ENCODE measurements at regions not wholly inside any gene's neighbourhood (a gene's known extent, or its start where the extent isn't known, plus 50 kb on each side); places are given as distances from the start of the nearest gene placed in this dataset.

- Histone ChIP-seq H3F3A (ENCODE audit: insufficient read depth, low read length) (no peaks in the 10 kb centered on the region), H3K27ac (ENCODE audit: low read depth, low read length, poor library complexity, severe bottlenecking) (no peak overlapping the region), H3K36me3 (ENCODE audit: insufficient read depth, low read length) (no peaks in the 10 kb centered on the region), H4K20me1 (ENCODE audit: insufficient read depth, low read length) (no peaks in the 10 kb centered on the region), H3K9me2 (ENCODE audit: low read depth, low read length) (no peaks in the 10 kb centered on the region), H3K4me2 (ENCODE audit: low read length) (no peak overlapping the region), H3K27me3 (ENCODE audit: insufficient read depth, low read length) (no peaks in the 10 kb centered on the region), H3K4me3 (ENCODE audit: low read depth, low read length, poor library complexity, severe bottlenecking) (no peak overlapping the region), H3K9ac (ENCODE audit: low read length) (no peak overlapping the region), H3K79me2 (ENCODE audit: insufficient read depth, low read length) (no peaks in the 10 kb centered on the region), H3K9me3 (ENCODE audit: low read length) (no peaks in the 10 kb centered on the region), H3K4me1 (ENCODE audit: insufficient read depth, low read length, severe bottlenecking) (no peaks in the 10 kb centered on the region), H2AFZ (ENCODE audit: low read length) (no peak overlapping the region)
- TF ChIP-seq CTCF (IDR thresholded peaks at IDR 0.05; ENCODE audit: low read length) (no peak), EZH2 (IDR thresholded peaks at IDR 0.05; ENCODE audit: borderline replicate concordance, low read length) (no peak)
These were observed 202.3 kb upstream of the AGR3 start for GRCh38 chr7:17084166-17084475.

GRCh38 chr7:17085186-17085585, 203.4 kb upstream of the AGR3 start:
- Histone ChIP-seq H3K9me2 (ENCODE audit: low read depth, low read length) (no peaks in the 10 kb centered on the region), H3F3A (ENCODE audit: insufficient read depth, low read length) (no peaks in the 10 kb centered on the region), H3K9me3 (ENCODE audit: low read length) (no peaks in the 10 kb centered on the region), H4K20me1 (ENCODE audit: insufficient read depth, low read length) (no peaks in the 10 kb centered on the region), H3K36me3 (ENCODE audit: insufficient read depth, low read length) (no peaks in the 10 kb centered on the region), H3K27me3 (ENCODE audit: insufficient read depth, low read length) (no peaks in the 10 kb centered on the region), H3K9ac (ENCODE audit: low read length) (no peak overlapping the region), H3K4me2 (ENCODE audit: low read length) (no peak overlapping the region), H3K4me3 (ENCODE audit: low read depth, low read length, poor library complexity, severe bottlenecking) (no peak overlapping the region), H2AFZ (ENCODE audit: low read length) (no peak overlapping the region), H3K79me2 (ENCODE audit: insufficient read depth, low read length) (no peaks in the 10 kb centered on the region), H3K27ac (ENCODE audit: low read depth, low read length, poor library complexity, severe bottlenecking) (no peak overlapping the region), H3K4me1 (ENCODE audit: insufficient read depth, low read length, severe bottlenecking) (no peaks in the 10 kb centered on the region)
- TF ChIP-seq CTCF (IDR thresholded peaks at IDR 0.05; ENCODE audit: low read length) (no peak), EZH2 (IDR thresholded peaks at IDR 0.05; ENCODE audit: borderline replicate concordance, low read length) (no peak)

DNA sequence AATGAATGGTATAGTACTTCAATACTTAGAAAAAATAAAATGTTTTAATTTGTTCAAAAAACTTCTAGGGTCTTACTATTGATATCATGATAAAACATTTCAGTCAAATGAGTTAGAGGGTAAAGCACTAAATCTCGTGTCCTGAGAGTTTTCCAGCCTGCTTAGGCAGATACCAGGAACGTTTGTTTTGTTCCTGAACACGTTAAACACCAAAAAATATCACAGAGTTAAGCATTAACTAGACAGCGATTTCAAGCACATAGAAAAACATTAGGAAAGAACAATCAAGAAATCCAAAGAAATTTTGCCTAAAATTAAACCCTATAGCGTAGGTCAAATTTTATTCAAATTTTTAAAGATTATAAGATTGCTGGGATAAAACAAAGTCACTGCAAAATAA, 204.6 kb upstream of the AGR3 start:
- no peak overlapping the region for H3K9ac ChIP-seq (ENCODE audit: low read length)
- no peak overlapping the region for H3K4me3 ChIP-seq (ENCODE audit: low read depth, low read length, poor library complexity, severe bottlenecking)
- no peaks in the 10 kb centered on the region for H3F3A ChIP-seq (ENCODE audit: insufficient read depth, low read length)
- no peaks in the 10 kb centered on the region for H3K27me3 ChIP-seq (ENCODE audit: insufficient read depth, low read length)
- no peaks in the 10 kb centered on the region for H3K36me3 ChIP-seq (ENCODE audit: insufficient read depth, low read length)
- H3K27ac ChIP-seq (ENCODE audit: low read depth, low read length, poor library complexity, severe bottlenecking): no peak overlapping the region
- no peak overlapping the region for H2AFZ ChIP-seq (ENCODE audit: low read length)
- H3K9me3 ChIP-seq (ENCODE audit: low read length): no peaks in the 10 kb centered on the region
- no peaks in the 10 kb centered on the region for H3K4me1 ChIP-seq (ENCODE audit: insufficient read depth, low read length, severe bottlenecking)
- H4K20me1 ChIP-seq (ENCODE audit: insufficient read depth, low read length): no peaks in the 10 kb centered on the region
- H3K9me2 ChIP-seq (ENCODE audit: low read depth, low read length): no peaks in the 10 kb centered on the region
- no peak for TF ChIP-seq EZH2 (IDR thresholded peaks at IDR 0.05; ENCODE audit: borderline replicate concordance, low read length)
- TF ChIP-seq CTCF (IDR thresholded peaks at IDR 0.05; ENCODE audit: low read length): no peak
- no peak overlapping the region for H3K4me2 ChIP-seq (ENCODE audit: low read length)
- H3K79me2 ChIP-seq (ENCODE audit: insufficient read depth, low read length): no peaks in the 10 kb centered on the region
